ENCODE measurements at regions not wholly inside any gene's neighbourhood (a gene's known extent, or its start where the extent isn't known, plus 50 kb on each side); places are given as distances from the start of the nearest gene placed in this dataset.

- no peak for DNase-seq
These were observed 495.4 kb upstream of the AKR1E2 start for GRCh38 chr10:4330636-4331035.

- no peak for DNase-seq
These were observed 496.8 kb upstream of the AKR1E2 start for GRCh38 chr10:4329225-4329624.

- DNase-seq, result no peak
These were observed 499.4 kb upstream of the AKR1E2 start for GRCh38 chr10:4326647-4327046.

GRCh38 chr10:4319870-4320367 is 506.1 kb upstream of the AKR1E2 start:
- DNase-seq, result no peak

- no peak for DNase-seq
These were observed 509.7 kb upstream of the AKR1E2 start for GRCh38 chr10:4316161-4316810.

- peak; percentile 8 to 40 for DNase-seq
These were observed 510.5 kb upstream of the AKR1E2 start for GRCh38 chr10:4315551-4315950.

GRCh38 chr10:4313051-4313450 is 513.0 kb upstream of the AKR1E2 start:
- DNase-seq, result no peak

- no peak for DNase-seq
These were observed 513.8 kb upstream of the AKR1E2 start for GRCh38 chr10:4312051-4312835.

GRCh38 chr10:4310172-4310571 is 515.8 kb upstream of the AKR1E2 start:
- no peak for DNase-seq

GRCh38 chr10:4307910-4308309 is 518.1 kb upstream of the AKR1E2 start:
- DNase-seq, result no peak

- no peak for DNase-seq
These were observed 519.1 kb upstream of the AKR1E2 start for GRCh38 chr10:4306871-4307270.

GRCh38 chr10:4303045-4303444 is 518.0 kb upstream of the KLF6 start:
- no peak for DNase-seq

- no peak for DNase-seq
These were observed 516.5 kb upstream of the KLF6 start for GRCh38 chr10:4301291-4302045.

- DNase-seq, result no peak
These were observed 511.2 kb upstream of the KLF6 start for GRCh38 chr10:4296161-4296560.

- no peak for DNase-seq
These were observed 510.2 kb upstream of the KLF6 start for GRCh38 chr10:4294996-4295792.

- no peak for DNase-seq
These were observed 509.3 kb upstream of the KLF6 start for GRCh38 chr10:4294271-4294670.

- DNase-seq, result no peak
These were observed 507.0 kb upstream of the KLF6 start for GRCh38 chr10:4291990-4292389.

- no peak for DNase-seq
These were observed 500.1 kb upstream of the KLF6 start for GRCh38 chr10:4285121-4285520.

- no peak for DNase-seq
These were observed 499.0 kb upstream of the KLF6 start for GRCh38 chr10:4283846-4284610.

- DNase-seq, result no peak
These were observed 497.5 kb upstream of the KLF6 start for GRCh38 chr10:4282496-4282895.

GRCh38 chr10:4281190-4281825 is 496.3 kb upstream of the KLF6 start:
- no peak for DNase-seq
